ENCODE measurements at regions not wholly inside any gene's neighbourhood (a gene's known extent, or its start where the extent isn't known, plus 50 kb on each side); places are given as distances from the start of the nearest gene placed in this dataset.

DNA sequence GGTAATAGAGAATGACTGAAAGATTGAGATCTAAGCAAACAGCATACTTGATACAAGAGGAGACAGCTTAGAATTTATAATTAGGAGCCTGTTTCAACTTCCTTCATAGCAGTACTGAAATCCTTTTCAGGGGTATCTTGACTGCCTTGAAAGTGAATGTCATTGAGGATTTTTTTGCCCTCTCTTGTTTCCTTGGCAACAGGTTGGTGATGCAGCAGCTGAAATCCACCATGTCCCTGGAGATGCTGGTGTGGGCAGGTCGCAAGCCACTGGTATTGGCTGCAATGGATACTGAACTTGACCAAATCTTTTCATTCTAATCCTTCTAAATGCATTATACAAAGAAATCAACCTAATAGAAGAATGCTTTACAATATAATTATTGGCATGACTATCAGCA lies 59.3 kb upstream of the GAP43 start:
- Histone ChIP-seq H3K36me3 (ENCODE audit: insufficient read depth) (no peaks in the 10 kb centered on the region), H3K9ac (no peak overlapping the region), H4K20me1 (ENCODE audit: insufficient read depth) (no peaks in the 10 kb centered on the region), H3K27ac (no peak overlapping the region), H3K4me3 (IDR thresholded peaks at IDR 0.05; ENCODE audit: insufficient read depth, low read depth, low read length) (no peak overlapping the region), H3K27me3 (ENCODE audit: insufficient read depth, low read depth) (no peaks in the 10 kb centered on the region), H3K79me2 (ENCODE audit: insufficient read depth, low read depth) (no peaks in the 10 kb centered on the region), H3K4me1 (ENCODE audit: low read depth, poor library complexity, severe bottlenecking) (no peaks in the 10 kb centered on the region), H3K4me2 (no peak overlapping the region), H2AFZ (ENCODE audit: low read depth) (no peak overlapping the region)
- TF ChIP-seq CTCF (conservative IDR thresholded peaks at IDR 0.05; ENCODE audit: low read depth, low read length), result no peak

DNA sequence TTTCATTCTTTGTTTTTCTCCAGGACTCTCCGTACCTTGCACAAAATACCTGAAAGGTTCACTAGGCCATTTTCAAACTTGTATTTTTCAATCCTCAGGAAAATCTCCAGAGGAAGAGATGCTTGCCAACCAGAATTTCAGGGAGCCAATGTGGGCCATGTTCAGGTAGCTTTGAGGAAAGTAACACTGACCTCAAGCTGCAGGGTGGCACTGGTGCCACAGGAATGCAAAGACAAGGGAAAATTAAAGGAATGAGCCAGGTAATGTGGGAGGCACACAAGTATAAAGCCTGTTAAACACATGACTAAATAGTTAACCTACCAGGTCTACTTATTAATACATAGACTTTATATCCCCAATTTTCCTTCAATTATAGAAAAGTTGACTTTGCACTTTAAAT lies 51.9 kb upstream of the GAP43 start:
- H2AFZ ChIP-seq (ENCODE audit: low read depth), result no peak overlapping the region
- H3K4me1 ChIP-seq (ENCODE audit: low read depth, poor library complexity, severe bottlenecking), result no peaks in the 10 kb centered on the region
- H3K4me3 ChIP-seq (IDR thresholded peaks at IDR 0.05; ENCODE audit: insufficient read depth, low read depth, low read length), result no peak overlapping the region
- no peaks in the 10 kb centered on the region for H3K36me3 ChIP-seq (ENCODE audit: insufficient read depth)
- no peak for TF ChIP-seq CTCF (conservative IDR thresholded peaks at IDR 0.05; ENCODE audit: low read depth, low read length)
- no peak overlapping the region for H3K27ac ChIP-seq
- no peak overlapping the region for H3K4me2 ChIP-seq
- H3K27me3 ChIP-seq (ENCODE audit: insufficient read depth, low read depth), result no peaks in the 10 kb centered on the region
- H3K79me2 ChIP-seq (ENCODE audit: insufficient read depth, low read depth), result no peaks in the 10 kb centered on the region
- no peaks in the 10 kb centered on the region for H4K20me1 ChIP-seq (ENCODE audit: insufficient read depth)
- H3K9ac ChIP-seq, result no peak overlapping the region
